HCT116 (cell line): ENCODE measurements at regions not wholly inside any gene's neighbourhood (a gene's known extent, or its start where the extent isn't known, plus 50 kb on each side); places are given as distances from the start of the nearest gene placed in this dataset.

Experiments
- ATAC-seq: fragments of 200-7000 bp; cut with Tn5 transposase; 2 replicates; pipeline ENCODE4 v1.9.1; 2020; ENCODE audit warnings: mild to moderate bottlenecking, moderate library complexity
- BruUV-seq: library from RNA; stranded (reverse); fragments of 400-500 nt; replicated peaks from 2 replicates; lab custom pipeline; 2021; lab: Mats Ljungman, UMichigan
- CTCF ChIA-PET: fragments of 300-600 bp; sonication (Branson Sonifier 250); formaldehyde crosslinking; loops from one replicate; lab custom pipeline; 2021; ENCODE audit warnings: antibody characterized with exemption; lab: Charles Lee
- POLR2A ChIA-PET: fragments of 300-600, 350-600 bp; sonication (Branson Sonifier 250); formaldehyde crosslinking; loops from one replicate; lab custom pipeline; 2021; ENCODE audit warnings: antibody characterized with exemption; lab: Charles Lee
- RAD21 ChIA-PET, 2 experiments: fragments of 300-600 bp; sonication (Branson Sonifier 250); formaldehyde crosslinking; loops; one replicate each; lab custom pipeline; 2023; ENCODE audit warnings: low total read pairs in 2 of 2; ENCODE audit not compliant: uncharacterized antibody in 2 of 2, unreplicated experiment in 2 of 2, low non-redundant PET in 1 of 2; lab: Charles Lee
- DNase-seq: peaks from one replicate; pipeline ENCODE4 v3.0.0-alpha.2; 2010; ENCODE audit warnings: low read depth, low spot score
- H2AFZ ChIP-seq: fragments of 200-600 bp; shearing (Covaris generic), sonication (generic); 2 replicates; pipeline ENCODE4 v1.6.1; 2017; ENCODE audit warnings: low read depth, mixed run types, mixed read lengths, antibody characterized with exemption, low read length; ENCODE audit not compliant: poor library complexity, severe bottlenecking
- H3K27ac ChIP-seq: 2 replicates; pipeline ENCODE4 v1.5.1; 2012; ENCODE audit warnings: low read depth, low read length
- H3K27me3 ChIP-seq: fragments of 200-600 bp; sonication (generic); 2 replicates; pipeline ENCODE4 v1.6.1; 2016; ENCODE audit warnings: mixed run types, low read length, mixed read lengths; ENCODE audit not compliant: insufficient read depth
- H3K36me3 ChIP-seq, 2 experiments: fragments of 200-500 bp in 1 of 2; fragments of 200-600 bp in 1 of 2; sonication (Bioruptor generic) in 1 of 2; sonication (generic) in 1 of 2; 2 replicates each; pipeline versions ENCODE4 v1.5.1 to v1.6.1; 2014 to 2016; ENCODE audit warnings: low read length in 2 of 2, inconsistent platforms in 1 of 2, mixed read lengths in 1 of 2, mixed run types in 1 of 2; ENCODE audit not compliant: insufficient read depth in 2 of 2, control insufficient read depth in 1 of 2
- H3K4me1 ChIP-seq, 2 experiments: fragments of 200-600 bp in 1 of 2; sonication (generic) in 1 of 2; 2 replicates each; pipeline versions ENCODE4 v1.5.1 to v1.6.1; 2012 to 2017; ENCODE audit warnings: low read length in 2 of 2, inconsistent platforms in 1 of 2, mild to moderate bottlenecking in 1 of 2, mixed read lengths in 1 of 2, mixed run types in 1 of 2, moderate library complexity in 1 of 2; ENCODE audit not compliant: insufficient read depth in 2 of 2, control insufficient read depth in 1 of 2
- H3K4me2 ChIP-seq: fragments of 200-600 bp; sonication (generic); 2 replicates; pipeline ENCODE4 v1.6.1; 2017; ENCODE audit warnings: mixed run types, low read length, mixed read lengths
- H3K4me3 ChIP-seq, 2 experiments: fragments of 200-600 bp in 1 of 2; sonication (generic) in 1 of 2; replicated peaks in 1 of 2; 2 replicates each; pipeline ENCODE4 v1.5.1; 2011 to 2016; ENCODE audit warnings: low read length in 2 of 2, control low read depth in 1 of 2, low read depth in 1 of 2, mild to moderate bottlenecking in 1 of 2, mixed read lengths in 1 of 2, mixed run types in 1 of 2
- H3K79me2 ChIP-seq: fragments of 200-600 bp; sonication (generic); 2 replicates; pipeline ENCODE4 v1.6.1; 2017; ENCODE audit warnings: mild to moderate bottlenecking, mixed run types, low read length, moderate library complexity, mixed read lengths; ENCODE audit not compliant: insufficient read depth
- H3K9ac ChIP-seq: fragments of 200-600 bp; sonication (generic); 2 replicates; pipeline ENCODE4 v1.6.1; 2016; ENCODE audit warnings: low read length, mixed read lengths
- H3K9me2 ChIP-seq: fragments of 200-600 bp; sonication (generic), shearing (Covaris generic); 2 replicates; pipeline ENCODE4 v1.6.1; 2017; ENCODE audit warnings: mixed run types, mild to moderate bottlenecking, moderate library complexity; ENCODE audit not compliant: insufficient read depth
- H3K9me3 ChIP-seq, 2 experiments: fragments of 200-500 bp in 1 of 2; fragments of 200-600 bp in 1 of 2; sonication (Bioruptor generic) in 1 of 2; sonication (generic) in 1 of 2; 2 replicates each; pipeline ENCODE4 v1.6.1; 2014 to 2017; ENCODE audit warnings: low read length in 2 of 2, mixed read lengths in 2 of 2, inconsistent platforms in 1 of 2, low read depth in 1 of 2, mild to moderate bottlenecking in 1 of 2, mixed run types in 1 of 2, moderate library complexity in 1 of 2; ENCODE audit not compliant: control insufficient read depth in 1 of 2, insufficient read depth in 1 of 2
- H4K20me1 ChIP-seq: fragments of 200-600 bp; sonication (generic), shearing (Covaris generic); 2 replicates; pipeline ENCODE4 v1.6.1; 2017; ENCODE audit warnings: mixed run types, mild to moderate bottlenecking, moderate library complexity; ENCODE audit not compliant: insufficient read depth
- CBX3 ChIP-seq: IDR thresholded peaks from 2 replicates; pipeline ENCODE4 v1.6.1; 2012; ENCODE audit warnings: low read depth
- CEBPB ChIP-seq: IDR thresholded peaks from 2 replicates; pipeline ENCODE4 v1.6.1; 2012; ENCODE audit warnings: low read depth
- EZH2 ChIP-seq: fragments of 200-600 bp; sonication (generic); IDR thresholded peaks from 2 replicates; pipeline ENCODE4 v1.6.1; 2017; ENCODE audit warnings: antibody characterized with exemption, mixed run types
- EZH2phosphoT487 ChIP-seq: fragments of 200-600 bp; IDR thresholded peaks from 2 replicates; pipeline ENCODE4 v1.6.1; 2018; ENCODE audit warnings: antibody characterized with exemption, borderline replicate concordance
- POLR2AphosphoS5 ChIP-seq: IDR thresholded peaks from 2 replicates; pipeline ENCODE4 v1.6.1; 2011; ENCODE audit warnings: mild to moderate bottlenecking, low read depth, low read length, moderate library complexity
- RAD21 ChIP-seq: IDR thresholded peaks from 2 replicates; pipeline ENCODE4 v1.6.1; 2012; ENCODE audit warnings: low read depth, mild to moderate bottlenecking
- YY1 ChIP-seq: IDR thresholded peaks from 2 replicates; pipeline ENCODE4 v1.6.1; 2011; ENCODE audit warnings: low read length, low read depth, moderate library complexity, mild to moderate bottlenecking; ENCODE audit not compliant: insufficient replicate concordance; ENCODE audit errors: extremely low read depth
- ZFX ChIP-seq: fragments of 450-650 bp; IDR thresholded peaks from 2 replicates; pipeline ENCODE4 v1.6.1; 2017
- intact Hi-C: fragments of 100-400 bp; cut with micrococcal nuclease; formaldehyde crosslinking; loops from 2 replicates; pipeline ENCODE4 v1.10.0; 2022
- TF ChIP-seq, protein P1 (sequence below): IDR thresholded peaks from 2 replicates; pipeline ENCODE4 v1.6.1; 2012; ENCODE audit warnings: low read depth
- TF ChIP-seq, protein P2 (sequence below): IDR thresholded peaks from 2 replicates; pipeline ENCODE4 v1.6.1; 2011; ENCODE audit warnings: mild to moderate bottlenecking, low read length, moderate library complexity; ENCODE audit not compliant: insufficient replicate concordance; ENCODE audit errors: extremely low read depth

DNA sequence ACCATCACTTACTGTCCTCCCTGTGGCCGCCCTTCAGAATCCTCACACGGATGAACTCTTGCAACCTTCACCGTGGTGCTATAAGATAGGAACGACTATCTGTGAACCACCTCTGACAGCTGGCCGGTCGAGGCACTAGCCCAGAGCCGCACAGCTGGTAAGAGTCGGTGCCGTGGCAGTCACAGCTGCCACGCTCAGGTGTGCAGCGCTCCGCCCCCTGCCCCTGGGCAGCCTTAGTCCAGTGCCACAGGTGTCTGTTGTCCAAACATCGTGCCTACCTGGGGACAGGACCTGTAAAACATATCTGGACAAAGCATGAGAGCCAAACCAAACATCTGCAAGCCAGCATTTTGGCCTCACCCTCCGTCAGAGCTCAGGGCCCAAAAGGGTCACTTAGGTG lies 55.3 kb upstream of the SALL3 start (continued):
- TF ChIP-seq, protein P1, sequence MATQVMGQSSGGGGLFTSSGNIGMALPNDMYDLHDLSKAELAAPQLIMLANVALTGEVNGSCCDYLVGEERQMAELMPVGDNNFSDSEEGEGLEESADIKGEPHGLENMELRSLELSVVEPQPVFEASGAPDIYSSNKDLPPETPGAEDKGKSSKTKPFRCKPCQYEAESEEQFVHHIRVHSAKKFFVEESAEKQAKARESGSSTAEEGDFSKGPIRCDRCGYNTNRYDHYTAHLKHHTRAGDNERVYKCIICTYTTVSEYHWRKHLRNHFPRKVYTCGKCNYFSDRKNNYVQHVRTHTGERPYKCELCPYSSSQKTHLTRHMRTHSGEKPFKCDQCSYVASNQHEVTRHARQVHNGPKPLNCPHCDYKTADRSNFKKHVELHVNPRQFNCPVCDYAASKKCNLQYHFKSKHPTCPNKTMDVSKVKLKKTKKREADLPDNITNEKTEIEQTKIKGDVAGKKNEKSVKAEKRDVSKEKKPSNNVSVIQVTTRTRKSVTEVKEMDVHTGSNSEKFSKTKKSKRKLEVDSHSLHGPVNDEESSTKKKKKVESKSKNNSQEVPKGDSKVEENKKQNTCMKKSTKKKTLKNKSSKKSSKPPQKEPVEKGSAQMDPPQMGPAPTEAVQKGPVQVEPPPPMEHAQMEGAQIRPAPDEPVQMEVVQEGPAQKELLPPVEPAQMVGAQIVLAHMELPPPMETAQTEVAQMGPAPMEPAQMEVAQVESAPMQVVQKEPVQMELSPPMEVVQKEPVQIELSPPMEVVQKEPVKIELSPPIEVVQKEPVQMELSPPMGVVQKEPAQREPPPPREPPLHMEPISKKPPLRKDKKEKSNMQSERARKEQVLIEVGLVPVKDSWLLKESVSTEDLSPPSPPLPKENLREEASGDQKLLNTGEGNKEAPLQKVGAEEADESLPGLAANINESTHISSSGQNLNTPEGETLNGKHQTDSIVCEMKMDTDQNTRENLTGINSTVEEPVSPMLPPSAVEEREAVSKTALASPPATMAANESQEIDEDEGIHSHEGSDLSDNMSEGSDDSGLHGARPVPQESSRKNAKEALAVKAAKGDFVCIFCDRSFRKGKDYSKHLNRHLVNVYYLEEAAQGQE, result no peak
- no peak for TF ChIP-seq CEBPB
- TF ChIP-seq EZH2, result no peak
- TF ChIP-seq RAD21, result no peak
- TF ChIP-seq, all 23 proteins: peak for 0

DNA sequence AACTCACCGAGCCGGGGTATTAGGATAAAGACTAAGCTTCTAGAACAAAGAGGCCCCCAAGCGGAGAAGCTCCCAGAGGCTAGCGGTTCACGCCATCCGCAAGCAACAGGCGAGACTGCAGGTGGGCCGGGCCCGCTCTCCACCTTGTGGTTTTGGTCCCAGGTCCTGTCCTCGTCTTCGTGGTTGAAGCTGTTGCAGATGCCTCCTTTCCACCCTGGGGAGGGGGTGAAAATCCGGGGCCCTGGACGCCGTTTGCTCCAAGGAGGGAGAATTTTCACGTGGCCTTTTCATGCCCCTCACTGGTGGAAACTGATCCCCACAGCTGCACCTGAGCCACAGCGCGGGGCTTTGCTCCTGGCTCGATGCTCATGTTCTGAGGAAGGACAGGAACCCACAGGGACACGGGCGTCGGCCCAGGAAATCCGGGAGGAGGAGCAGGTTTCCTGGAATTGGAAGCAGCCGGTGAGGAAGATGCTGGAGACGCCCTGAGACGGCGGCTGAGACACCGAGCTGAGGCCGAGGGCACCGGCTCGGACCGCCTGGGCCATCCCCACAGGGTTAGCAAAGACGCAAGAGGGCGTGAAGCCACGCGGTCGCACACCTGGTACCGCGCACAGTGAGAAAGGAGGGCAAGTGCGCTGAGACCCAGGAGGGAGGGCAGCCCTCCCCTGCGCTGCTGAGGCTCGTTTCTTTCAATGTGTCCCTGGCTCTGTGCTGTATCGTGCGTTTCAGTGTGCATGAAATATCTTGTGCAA lies 54.7 kb upstream of the SALL3 start:
- ATAC-seq, result no peak
- Histone ChIP-seq H4K20me1 (no peaks in the 10 kb centered on the region), H3K79me2 (no peaks in the 10 kb centered on the region), H3K27me3 (peaks cover 6% of the 10 kb centered on the region), H3K9me3 (no peaks in the 10 kb centered on the region), H3K9me2 (no peaks in the 10 kb centered on the region), H3K36me3 (no peaks in the 10 kb centered on the region), H2AFZ (no peak overlapping the region), H3K4me1 (no peaks in the 10 kb centered on the region), H3K9ac (no peak overlapping the region), H3K27ac (no peak overlapping the region), H3K4me3 (no peak overlapping the region), H3K4me2 (no peak overlapping the region)
- no TSS peak for BruUV-seq
- no peak for DNase-seq
- TF ChIP-seq ZFX (no peak), EZH2phosphoT487 (no peak), CEBPB (no peak), POLR2AphosphoS5 (no peak), YY1 (no peak), RAD21 (no peak), CBX3 (no peak)
- TF ChIP-seq, protein P2, sequence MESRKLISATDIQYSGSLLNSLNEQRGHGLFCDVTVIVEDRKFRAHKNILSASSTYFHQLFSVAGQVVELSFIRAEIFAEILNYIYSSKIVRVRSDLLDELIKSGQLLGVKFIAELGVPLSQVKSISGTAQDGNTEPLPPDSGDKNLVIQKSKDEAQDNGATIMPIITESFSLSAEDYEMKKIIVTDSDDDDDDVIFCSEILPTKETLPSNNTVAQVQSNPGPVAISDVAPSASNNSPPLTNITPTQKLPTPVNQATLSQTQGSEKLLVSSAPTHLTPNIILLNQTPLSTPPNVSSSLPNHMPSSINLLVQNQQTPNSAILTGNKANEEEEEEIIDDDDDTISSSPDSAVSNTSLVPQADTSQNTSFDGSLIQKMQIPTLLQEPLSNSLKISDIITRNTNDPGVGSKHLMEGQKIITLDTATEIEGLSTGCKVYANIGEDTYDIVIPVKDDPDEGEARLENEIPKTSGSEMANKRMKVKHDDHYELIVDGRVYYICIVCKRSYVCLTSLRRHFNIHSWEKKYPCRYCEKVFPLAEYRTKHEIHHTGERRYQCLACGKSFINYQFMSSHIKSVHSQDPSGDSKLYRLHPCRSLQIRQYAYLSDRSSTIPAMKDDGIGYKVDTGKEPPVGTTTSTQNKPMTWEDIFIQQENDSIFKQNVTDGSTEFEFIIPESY, result no peak
- POLR2A ChIA-PET, result no interaction called here
- intact Hi-C loops, result no loop called here
- CTCF ChIA-PET, result no interaction called here
- RAD21 ChIA-PET, result no interaction called here
